Hematopoietic multipotent progenitor cell treated with erythropoietin and hydrocortisone succinate and interleukin-3 and kit ligand, for 17 days (in vitro differentiated cells): ENCODE measurements at regions not wholly inside any gene's neighbourhood (a gene's known extent, or its start where the extent isn't known, plus 50 kb on each side); places are given as distances from the start of the nearest gene placed in this dataset.
"Not testable (repeated sequence)": the region's sequence is repeated elsewhere in the genome, so short reads cannot be mapped to it uniquely, and the experiment has no call there.

Source experiments
- DNase-seq: peaks from one replicate; pipeline ENCODE4 v3.0.0-alpha.2; 2015; ENCODE audit warnings: low spot score

DNA sequence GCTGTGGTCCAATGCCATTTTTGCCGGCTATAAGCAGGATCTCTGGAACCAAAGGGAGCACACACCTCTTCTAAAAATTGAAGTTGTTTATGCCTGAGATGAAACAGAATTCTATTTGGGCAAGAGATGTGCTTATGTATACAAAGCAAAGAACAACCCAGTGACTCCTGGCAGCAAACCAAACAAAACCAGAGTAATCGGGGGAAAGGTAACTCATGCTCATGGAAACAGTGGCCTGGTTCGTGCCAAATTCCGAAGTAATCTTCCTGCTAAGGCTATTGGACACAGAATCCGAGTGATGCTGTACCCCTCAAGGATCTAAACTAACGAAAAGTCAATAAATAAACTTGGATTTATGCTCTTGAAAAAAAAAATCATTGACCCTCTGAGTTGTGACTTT lies 178.7 kb downstream of the CEMIP2 start:
- no peak for DNase-seq

DNA sequence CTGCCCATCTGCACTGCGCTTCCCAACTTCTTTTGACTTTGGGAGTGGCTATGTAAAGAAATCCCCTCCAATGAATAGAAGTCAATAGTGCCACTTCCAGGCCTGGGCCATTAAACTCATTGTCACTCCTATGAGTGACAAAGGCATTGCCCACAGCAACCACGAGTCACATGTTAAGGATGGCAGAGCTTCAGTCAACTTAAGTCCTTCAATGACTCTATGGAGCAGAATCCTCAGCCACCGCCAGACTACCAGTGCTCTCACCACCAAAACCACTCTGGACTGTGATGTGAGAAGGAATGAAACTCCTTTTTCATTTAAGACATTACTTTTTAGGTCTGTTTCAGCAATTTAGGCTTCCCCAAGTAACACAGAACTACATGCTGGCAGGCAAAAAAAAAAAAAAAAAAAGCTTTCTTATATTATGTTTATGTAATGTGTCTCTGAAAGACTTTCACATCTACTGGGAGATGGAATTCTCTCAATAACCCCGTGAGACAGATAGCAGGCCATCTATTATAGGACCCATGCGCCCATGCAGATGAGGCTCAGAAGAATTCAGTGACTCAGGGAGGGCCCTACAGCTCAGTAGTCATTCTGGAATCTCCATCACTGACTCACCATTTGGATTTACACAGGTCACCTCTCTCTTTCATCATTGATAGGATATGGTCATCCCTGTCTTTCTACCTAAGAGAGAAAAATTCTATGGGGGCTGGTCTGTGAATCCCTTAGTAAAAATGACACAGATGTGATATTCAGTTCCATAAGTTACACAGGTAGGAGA lies 180.5 kb downstream of the CEMIP2 start:
- no peak for DNase-seq

DNA sequence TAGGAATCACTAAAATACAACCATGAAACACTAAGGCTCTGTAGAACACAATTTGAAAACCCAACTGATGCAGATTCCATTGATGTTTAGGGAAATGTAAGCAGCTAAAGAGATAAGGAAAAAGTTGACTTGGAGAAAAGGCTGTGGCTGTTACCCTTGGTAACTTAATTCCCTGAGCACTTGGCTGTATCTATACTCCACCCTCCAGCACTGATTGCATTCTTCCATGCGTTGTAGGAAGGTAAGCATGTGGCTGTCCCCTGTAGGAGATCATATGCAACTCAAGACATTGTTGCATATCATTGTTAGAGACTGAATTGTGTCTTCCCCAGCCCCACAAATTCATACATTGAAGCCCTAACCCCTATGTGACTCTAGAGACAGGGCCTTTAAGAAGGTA lies 184.5 kb downstream of the CEMIP2 start:
- DNase-seq = no peak

DNA sequence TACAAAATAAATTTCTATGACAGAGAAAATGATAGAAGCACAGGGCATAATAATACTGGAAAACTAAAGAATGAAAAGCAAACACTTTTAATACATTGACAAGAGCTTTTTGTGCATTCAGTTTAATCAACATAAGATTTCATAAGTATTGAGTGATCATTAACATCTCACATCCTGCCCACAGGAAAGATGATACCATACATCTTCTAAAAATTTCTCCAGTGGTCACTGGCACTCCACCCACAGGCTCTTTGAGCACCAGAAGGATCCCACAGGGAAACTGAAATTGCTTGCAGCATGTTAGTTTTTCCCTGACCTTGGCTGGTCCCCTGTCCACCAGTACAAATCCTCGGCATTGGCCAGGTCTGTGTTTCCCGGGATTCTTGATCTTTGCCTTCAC lies 186.0 kb downstream of the CEMIP2 start:
- no peak for DNase-seq

DNA sequence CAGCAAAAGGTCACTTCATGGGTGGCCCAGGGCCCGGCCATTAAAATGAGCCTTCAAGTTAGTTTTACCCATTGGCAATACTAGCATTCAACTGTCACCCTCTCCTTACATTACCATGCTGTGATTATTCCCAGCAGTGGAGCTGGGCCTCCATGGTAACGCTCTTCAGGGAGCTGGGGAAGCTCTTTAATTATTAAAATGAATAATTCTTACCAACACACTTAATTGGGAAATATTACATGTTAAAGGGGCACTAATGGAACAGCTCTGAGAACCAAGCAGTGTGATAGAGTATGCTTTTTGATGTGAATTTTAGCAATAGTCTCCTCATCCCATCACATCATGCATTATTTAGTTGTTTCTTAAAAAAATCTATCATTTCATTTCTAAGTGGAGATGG lies 187.2 kb downstream of the CEMIP2 start:
- no peak for DNase-seq

DNA sequence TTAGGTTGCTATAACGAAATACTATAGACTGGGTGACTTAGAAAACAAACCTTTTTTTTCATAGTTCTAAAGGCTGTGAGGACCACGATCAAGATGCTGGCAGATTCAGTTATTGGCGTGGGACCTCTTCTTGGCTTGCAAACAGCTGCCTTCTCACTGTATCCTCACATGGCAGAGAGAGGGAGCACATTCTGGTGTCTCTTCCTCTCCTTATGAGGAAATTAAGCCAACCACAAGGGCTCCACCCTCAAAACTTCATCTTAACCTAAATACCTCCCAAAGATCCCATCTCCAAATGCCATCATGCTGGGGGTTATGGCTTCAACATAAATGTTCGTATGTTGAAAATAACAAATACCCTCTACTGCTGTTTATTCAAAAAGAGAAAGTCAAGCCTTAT lies 197.1 kb downstream of the CEMIP2 start:
- DNase-seq = no peak

DNA sequence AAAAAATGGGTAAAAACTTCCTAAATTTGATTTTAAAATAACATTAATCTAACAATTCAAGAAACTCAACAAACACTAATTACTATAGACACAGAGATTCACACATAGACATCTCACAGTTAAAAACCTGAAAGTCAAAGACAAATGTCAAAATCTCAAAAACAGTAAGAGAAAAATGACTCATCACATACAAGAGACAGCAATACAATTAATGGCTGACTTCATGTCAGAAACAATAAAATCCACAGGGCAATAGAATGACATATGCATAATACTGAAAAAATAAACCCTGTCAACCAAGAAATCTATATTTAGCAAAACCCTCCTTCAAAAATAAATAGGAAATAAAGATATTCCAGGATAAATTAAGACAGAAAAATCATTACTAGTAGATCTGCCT lies 200.4 kb downstream of the CEMIP2 start:
- no peak for DNase-seq

DNA sequence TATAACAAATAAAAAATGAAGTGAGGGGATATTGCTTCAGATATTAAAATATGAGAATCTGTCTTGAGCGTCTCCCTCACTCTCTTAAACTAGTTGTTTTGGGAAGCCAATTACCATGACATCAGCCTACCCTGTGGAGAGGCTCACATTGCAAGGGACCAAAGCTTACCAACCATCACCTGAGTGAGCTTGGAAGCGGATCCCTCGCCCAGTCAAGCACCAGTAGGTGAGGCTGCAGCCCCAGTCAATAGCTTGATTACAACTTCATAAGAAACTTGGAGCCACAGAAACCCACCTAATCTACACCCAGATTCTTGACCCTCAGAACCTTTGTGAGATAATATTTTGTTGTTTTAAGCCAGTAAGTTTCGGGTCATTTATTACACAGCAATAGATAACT lies 206.2 kb downstream of the CEMIP2 start:
- no peak for DNase-seq

DNA sequence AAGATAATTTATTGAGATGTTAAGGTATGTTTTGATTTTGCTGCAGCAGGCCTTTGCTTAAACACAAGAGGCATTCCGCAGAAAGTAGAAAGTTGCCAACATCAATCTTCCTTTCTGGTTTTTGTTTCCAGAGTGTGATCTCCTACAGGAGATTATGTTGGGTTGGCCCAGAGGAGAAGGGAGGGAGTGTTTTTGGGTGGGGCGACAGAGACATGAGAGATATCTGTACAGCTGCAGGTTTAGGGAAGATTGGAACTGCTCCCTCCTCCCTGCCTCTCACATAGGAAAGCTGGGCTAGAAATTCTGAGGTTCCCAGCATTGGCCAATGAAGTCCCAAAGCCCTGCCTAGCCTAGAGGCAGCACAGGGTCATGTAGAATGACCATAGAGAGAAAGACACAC lies 211.0 kb downstream of the CEMIP2 start:
- no peak for DNase-seq

DNA sequence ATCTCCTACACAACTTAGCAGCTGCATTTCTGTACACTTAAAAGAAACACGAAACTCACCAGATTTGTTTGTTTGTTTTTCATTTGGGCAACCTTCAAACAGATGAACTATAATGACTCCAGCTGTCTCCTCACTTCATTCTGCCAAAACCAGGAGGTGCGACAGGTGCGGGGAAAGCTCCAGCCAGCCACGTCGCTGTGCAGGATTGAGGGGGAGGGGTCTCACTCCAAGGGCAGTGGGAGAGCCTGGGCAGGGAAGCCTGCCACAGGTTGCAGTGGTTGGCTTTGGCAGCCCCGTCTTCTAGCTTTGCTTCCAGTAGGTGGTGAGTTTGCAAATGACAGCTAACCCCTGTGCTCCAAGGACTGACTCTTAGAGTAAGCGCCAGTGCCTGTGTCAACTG lies 215.8 kb downstream of the CEMIP2 start:
- DNase-seq = no peak

DNA sequence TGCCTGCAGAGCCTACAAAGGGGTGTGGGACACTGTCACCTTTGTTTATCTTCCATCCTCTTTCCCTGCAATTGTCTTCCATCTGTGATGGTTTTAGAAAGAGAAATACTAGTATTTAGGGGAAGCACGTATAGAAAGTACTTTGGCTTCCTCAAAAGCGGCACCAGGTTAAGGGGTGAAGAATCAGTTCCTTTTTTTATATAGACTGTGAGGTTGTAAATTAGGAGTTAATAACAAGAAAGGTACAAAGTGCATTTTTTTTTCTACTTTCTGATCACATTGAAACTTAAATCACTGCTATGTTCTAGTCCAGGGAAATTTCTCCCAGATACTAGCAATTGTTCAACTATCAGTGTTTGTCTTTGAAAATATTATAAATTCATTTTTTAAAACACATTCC lies 219.3 kb downstream of the CEMIP2 start:
- DNase-seq = no peak

DNA sequence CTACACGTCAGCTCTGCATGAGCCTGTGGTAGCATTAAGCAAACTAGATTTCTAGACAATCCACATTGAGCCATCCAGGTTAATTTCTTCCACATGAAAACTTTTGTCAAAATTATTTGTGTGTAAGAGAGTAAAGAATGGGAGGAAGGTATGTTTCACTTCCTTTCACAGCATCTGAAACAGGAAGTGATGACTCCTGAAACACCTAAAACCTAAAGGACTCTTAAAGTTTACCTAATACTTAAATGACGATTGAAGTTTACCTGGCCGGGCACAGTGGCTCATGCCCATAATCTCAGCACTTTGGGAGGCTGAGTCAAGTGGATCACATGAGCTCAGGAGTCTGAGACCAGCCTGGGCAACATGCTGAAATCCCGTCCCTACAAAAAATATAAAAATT lies 223.8 kb downstream of the CEMIP2 start:
- no peak for DNase-seq

DNA sequence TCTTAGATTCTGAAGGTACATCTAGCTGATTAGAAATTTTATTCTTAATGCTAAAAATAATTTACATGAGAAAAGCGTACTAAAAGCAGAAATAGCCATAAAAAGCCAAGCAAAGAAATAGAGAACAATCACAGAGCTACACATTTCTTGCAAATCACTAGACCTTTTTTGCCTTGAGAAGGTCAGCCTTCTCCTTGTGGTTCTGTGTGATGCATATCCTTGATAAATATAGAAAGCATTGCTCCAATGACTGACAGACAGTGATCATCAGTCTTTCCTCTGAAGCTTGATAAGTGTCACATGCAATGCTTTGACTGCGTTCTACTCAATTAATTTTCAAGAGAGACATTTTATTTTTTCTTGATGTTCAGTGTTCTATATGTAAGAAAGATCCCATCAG lies 226.9 kb downstream of the CEMIP2 start:
- DNase-seq = no peak

DNA sequence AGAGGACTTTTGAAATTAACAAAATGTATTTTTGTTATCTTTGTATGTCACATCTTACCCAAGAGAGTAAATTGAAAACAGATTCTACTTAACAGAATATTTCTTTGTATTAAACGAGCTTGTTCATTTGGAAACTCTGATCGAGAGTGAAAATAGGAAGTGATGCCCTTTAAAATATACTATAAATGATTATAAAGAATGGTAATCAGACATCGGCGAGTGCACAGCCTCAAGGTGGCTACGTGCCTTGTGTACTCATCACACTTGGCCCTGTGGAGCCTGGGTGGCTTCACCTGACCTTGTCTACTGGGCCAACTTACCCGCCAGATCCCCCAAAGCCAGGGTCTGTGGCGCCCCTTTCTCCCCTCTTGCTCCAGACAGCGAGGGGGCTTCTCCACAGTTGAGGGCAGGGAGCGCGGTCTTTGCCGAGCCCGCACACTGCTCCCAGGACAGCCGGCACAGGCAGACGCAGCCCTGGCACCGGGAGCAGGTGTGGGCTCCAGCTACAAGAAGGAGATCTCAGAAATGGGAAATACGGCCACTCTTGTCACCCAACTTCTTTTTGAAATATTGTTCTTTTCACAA lies 243.2 kb downstream of the CEMIP2 start:
- DNase-seq = no peak

DNA sequence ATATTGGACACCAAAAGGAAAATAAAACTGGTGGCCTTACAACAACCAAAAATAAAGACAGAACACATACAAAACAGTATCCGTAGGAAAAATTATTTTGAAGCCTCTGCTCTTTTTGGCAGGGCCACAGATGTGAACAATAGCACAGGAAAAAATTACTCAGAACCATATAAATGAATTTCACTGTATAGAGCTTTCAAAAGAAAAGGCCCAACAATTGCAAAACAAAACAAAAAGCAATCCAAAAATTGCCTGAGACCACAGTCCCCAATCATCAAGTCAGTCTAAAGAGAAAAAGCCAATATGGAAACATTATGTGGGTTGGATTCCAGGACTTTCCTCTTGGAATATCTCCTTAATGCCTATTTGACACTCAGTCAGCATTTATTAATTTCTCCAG lies 243.8 kb downstream of the CEMIP2 start:
- no peak for DNase-seq

DNA sequence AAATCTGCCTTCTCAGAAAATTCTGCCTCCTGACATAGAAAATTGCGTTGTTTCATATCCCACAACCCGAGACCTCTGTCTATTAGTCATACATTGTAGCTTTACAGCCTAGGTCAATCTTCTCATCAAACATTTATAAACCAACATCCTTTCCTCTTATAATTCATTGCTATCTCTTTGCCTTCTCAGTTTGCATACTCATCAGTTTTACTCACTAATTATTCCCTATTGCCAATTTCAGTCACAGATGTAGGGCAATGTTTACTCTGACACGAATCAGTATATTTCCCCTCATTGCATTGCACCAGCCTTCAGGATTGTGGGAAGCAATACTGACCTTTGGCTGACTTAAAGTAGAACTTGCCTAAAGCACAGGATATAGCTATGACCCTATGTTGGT lies 247.2 kb downstream of the CEMIP2 start:
- no peak for DNase-seq

DNA sequence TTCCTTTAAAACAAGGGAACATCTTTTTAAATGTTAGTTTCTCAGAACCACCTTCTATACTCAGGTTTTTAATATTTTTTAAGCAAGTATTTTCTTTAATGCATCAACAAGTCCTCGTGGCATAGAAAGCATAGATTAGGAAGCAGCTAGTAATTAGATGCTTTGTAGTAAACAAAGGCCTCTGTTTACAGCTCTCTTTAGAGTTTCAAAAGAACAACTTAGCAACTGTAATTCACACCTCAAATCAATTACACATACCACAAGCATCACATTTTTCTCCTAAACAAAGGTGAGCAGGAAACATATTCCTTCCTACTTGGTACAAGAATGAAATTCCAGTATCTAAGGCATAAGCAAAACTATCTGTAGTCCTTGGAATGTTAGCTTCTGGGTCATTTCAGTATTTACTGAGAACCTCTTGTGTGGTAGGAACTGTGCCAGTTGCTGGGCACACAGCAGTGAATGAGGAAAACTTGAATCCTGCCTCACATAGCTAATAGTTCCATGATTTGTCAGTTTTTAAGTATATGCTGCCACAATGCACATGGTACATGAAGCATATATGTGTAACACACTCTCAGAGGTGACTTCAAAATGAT lies 249.1 kb downstream of the CEMIP2 start:
- DNase-seq = no peak

DNA sequence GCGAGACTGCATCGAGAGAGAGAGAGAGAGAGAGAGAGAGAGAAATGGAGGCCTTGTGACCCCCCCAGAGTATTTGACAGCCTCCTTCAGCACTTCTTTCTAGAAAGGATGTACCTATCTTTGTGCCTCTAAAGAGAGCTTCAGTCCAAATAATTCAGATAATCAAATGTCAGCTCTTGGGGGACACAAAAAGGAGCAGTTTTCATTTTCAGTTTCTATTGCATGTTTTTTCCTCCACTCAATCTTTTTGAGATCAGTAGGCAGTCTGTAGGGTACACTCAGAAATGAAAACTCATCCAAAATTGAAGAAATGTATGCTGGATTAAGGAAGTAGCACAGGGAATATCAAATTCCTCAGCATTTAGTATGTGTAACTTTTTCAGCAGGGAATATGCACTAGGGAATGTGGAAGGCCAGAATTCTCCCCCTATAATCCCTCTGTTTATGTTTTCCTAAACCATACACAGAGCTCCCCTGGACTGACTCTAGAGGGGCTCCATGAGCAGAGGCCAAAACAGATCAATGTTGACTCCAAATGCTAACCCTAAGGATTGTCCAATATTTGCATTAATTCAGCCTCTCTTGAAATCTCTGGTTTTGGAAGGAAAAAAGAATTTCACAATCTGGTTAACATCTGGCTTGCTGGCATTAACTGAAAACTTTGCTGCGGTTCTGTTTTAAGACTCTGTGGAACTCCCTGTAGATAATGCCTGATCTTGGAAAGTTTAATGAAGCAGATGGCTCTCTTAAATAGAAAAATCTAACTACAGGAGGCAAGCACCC lies 250.1 kb downstream of the CEMIP2 start:
- no peak for DNase-seq

DNA sequence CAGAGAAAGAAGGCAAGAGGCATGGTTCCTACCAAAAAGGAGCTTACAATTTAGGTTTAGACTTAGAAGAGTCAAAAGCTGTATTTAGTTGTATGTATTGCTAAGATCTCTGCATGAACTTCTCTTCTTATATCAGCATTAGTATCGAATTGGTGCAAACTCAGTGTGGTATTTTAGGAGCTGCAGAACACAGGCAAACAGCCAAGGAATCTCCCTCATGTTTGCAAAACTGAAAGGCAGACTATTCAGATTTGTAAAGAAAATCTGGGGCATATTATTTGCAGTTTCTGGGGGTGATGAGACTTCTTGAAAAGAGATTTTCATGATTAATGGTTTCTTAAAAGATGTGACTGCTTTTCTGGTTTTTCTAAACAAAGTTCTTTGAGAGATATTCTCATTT lies 252.7 kb downstream of the CEMIP2 start:
- DNase-seq = no peak

DNA sequence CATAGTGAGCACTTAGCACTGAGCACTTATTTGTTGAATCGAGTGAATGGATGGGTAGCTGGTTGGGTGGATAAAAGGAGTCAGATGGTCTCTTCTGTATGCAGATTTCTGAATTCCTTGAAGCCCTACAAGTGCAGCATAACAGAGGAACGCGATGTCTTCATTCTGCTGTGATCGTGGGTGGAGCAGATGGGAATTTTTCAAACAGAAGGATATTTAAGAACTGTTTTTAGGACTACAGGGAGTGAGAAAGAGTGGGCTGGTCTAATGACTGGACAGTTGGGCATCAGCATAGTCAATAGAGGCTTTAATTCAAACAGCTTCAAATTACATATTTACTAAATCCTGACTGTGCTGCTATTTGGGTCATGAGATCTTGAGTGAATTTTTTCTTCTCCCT lies 253.2 kb downstream of the CEMIP2 start:
- DNase-seq = no peak

DNA sequence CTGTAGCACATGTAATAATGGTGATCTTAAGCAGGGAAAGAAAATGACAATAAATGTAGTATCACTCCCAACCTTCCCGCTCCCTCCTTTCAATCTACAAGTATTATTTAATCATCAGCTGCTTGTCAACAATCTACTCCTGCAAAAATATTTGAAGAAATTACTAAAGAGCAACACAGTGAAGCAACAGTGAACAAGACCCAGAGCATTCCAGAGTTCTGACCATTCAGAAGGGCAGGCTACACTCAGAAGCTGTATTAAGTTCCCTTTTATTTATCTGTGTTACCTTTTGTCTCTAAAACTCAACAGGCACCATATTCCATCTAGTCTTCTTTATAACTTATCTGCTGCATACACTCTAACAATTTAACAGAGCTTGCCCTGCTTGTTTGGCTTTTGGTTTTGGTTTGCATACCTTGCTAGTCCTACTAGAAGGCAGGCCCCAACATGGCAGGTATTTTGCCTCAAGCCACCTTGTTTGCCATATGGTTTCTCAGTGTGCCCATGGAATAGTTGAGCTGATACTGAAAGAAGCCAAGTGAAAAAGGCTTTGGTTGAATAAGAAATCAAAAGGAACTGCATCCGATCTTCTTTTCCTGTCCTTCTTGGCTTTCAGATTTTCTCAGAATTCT lies 253.9 kb downstream of the CEMIP2 start:
- no peak for DNase-seq

DNA sequence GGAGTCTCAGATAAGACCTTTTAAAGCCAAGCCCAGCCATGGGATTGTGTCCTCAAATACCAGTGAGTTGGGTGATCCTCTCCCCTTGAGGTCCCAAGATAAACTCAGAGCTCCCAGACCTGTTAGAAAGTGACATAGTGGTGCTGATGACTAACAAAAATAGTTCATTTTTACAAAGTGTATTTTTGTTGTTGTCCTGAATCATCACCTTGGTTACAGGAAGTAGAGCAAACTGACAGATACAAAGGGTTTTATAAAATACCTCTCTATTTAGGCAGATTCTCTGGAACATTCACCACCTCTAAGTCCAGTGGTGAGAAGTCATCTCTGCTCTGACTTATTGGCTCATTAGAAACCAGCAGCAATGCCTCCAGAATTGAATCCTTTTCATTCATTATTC lies 259.3 kb downstream of the CEMIP2 start:
- DNase-seq = no peak

DNA sequence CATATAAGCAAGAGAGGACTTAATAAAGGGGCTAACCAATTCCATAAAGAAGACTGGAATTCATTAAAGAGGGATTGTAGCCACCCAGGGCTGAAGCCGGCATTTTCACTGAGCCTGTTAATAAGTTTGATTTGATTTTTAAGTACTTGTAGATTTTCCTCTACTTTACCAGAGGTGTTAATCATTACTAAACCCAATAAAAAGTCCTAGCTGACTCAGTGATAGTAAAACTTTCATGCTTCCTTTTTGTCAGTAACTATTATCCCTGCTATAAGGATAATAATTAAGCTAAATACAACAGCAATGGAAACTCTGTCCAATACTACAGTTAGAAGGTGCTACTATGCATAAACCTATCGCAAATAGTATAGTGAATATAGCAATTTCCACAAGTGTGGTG lies 260.2 kb downstream of the CEMIP2 start:
- not testable (repeated sequence) for DNase-seq
